GM21529 (cell line): ENCODE measurements at regions not wholly inside any gene's neighbourhood (a gene's known extent, or its start where the extent isn't known, plus 50 kb on each side); places are given as distances from the start of the nearest gene placed in this dataset.
"Not testable (repeated sequence)": the region's sequence is repeated elsewhere in the genome, so short reads cannot be mapped to it uniquely, and the experiment has no call there.

Experiments used
- ATAC-seq: cut with Tn5 transposase; IDR thresholded peaks from one replicate; pipeline ENCODE4 v1.9.1; 2021; ENCODE audit not compliant: unreplicated experiment

GRCh38 chr9:105972466-105973204 is 278.3 kb downstream of the TMEM38B start:
- no peak for ATAC-seq

- no peak for ATAC-seq
Measured at GRCh38 chr9:105973951-105974351, 279.6 kb downstream of the TMEM38B start.

- ATAC-seq: no peak
Measured at GRCh38 chr9:105975886-105976645, 281.7 kb downstream of the TMEM38B start.

GRCh38 chr9:105978336-105978735 is 284.0 kb downstream of the TMEM38B start:
- ATAC-seq: no peak

- ATAC-seq: no peak
Measured at GRCh38 chr9:105978826-105979225, 284.5 kb downstream of the TMEM38B start.

- no peak for ATAC-seq
Measured at GRCh38 chr9:105979290-105979689, 284.9 kb downstream of the TMEM38B start.

GRCh38 chr9:105984714-105985113 is 290.4 kb downstream of the TMEM38B start:
- ATAC-seq: no peak

- ATAC-seq: no peak
Measured at GRCh38 chr9:105993116-105993854, 298.9 kb downstream of the TMEM38B start.

GRCh38 chr9:105993921-105994715 is 299.8 kb downstream of the TMEM38B start:
- ATAC-seq: no peak

- no peak for ATAC-seq
Measured at GRCh38 chr9:105994970-105995369, 300.6 kb downstream of the TMEM38B start.

- ATAC-seq: no peak
Measured at GRCh38 chr9:106017198-106017740, 322.9 kb downstream of the TMEM38B start.

- no peak for ATAC-seq
Measured at GRCh38 chr9:106019039-106019680, 324.8 kb downstream of the TMEM38B start.

- ATAC-seq: no peak
Measured at GRCh38 chr9:106019702-106020101, 325.4 kb downstream of the TMEM38B start.

GRCh38 chr9:106020186-106020585 is 325.8 kb downstream of the TMEM38B start:
- no peak for ATAC-seq

GRCh38 chr9:106023455-106023854 is 329.1 kb downstream of the TMEM38B start:
- ATAC-seq: no peak

- no peak for ATAC-seq
Measured at GRCh38 chr9:106025453-106025852, 331.1 kb downstream of the TMEM38B start.

- not testable (repeated sequence) for ATAC-seq
Measured at GRCh38 chr9:106030146-106030545, 335.8 kb downstream of the TMEM38B start.

GRCh38 chr9:106032978-106033377 is 338.6 kb downstream of the TMEM38B start:
- ATAC-seq: no peak

- ATAC-seq: no peak
Measured at GRCh38 chr9:106035806-106036205, 341.5 kb downstream of the TMEM38B start.
